ENCODE measurements at regions not wholly inside any gene's neighbourhood (a gene's known extent, or its start where the extent isn't known, plus 50 kb on each side); places are given as distances from the start of the nearest gene placed in this dataset.

DNA sequence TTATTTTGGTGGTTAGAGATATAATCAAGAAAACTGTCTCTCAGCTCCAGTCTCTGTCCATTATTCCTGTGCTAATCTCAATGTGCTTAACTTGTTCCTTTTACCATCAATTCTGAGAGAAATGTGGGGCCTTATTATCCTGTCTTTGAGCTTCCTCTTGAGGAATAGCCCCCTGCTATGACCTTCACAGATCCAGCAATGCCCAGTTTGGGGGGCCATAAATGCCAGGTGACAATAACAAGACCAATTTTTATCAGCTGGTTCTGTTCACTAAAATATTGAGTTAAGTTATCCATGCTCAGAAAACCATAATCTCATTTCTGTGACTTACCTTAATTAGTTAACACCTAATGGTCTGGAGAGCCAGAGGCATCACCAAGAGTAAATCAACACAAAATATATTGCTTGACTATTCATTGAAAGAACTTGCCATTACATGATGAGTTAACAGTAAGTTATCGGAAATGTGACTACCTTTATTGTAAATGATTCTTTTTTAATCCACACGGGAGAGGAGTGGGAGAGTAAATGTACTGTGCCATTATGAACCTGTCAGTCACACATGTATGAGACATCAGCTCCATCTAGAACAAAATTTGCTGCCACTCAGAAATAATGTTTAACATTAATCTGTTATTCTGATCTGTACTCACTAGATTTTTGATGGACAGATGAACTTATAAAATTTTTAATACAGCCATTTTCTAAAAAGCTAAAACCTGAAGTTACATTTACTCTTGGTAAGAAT is 149.7 kb downstream of the ID4 start:
- no peak overlapping the region for H3K27ac ChIP-seq (ENCODE audit: low read depth in 1 of 2, low read length in 1 of 2)
- 86 to 89% methylated on average over 2 of the region's 2 CpGs for WGBS, 2 donors

GRCh38 chr6:19988555-19988954 is 151.4 kb downstream of the ID4 start:
- H3K27me3 ChIP-seq (ENCODE audit: control insufficient read depth in 3 of 3, insufficient read depth in 3 of 3, low read length in 2 of 3) = no peaks in the 10 kb centered on the region
- H3K9me3 ChIP-seq (ENCODE audit: control insufficient read depth in 4 of 4, insufficient read depth in 3 of 4, low read length in 3 of 4) = peaks cover 0 to 5% (median 0%) of the 10 kb centered on the region in 4 donors
- no peak overlapping the region for H3K9ac ChIP-seq (ENCODE audit: insufficient read depth in 1 of 2, low read length in 2 of 2)
- 7 to 11% methylated on average over 3 of the region's 3 CpGs for WGBS, 2 donors
- H3K4me1 ChIP-seq (ENCODE audit: control insufficient read depth in 5 of 5, insufficient read depth in 5 of 5, low read length in 5 of 5) = no peaks in the 10 kb centered on the region
- TF ChIP-seq, protein P1, sequence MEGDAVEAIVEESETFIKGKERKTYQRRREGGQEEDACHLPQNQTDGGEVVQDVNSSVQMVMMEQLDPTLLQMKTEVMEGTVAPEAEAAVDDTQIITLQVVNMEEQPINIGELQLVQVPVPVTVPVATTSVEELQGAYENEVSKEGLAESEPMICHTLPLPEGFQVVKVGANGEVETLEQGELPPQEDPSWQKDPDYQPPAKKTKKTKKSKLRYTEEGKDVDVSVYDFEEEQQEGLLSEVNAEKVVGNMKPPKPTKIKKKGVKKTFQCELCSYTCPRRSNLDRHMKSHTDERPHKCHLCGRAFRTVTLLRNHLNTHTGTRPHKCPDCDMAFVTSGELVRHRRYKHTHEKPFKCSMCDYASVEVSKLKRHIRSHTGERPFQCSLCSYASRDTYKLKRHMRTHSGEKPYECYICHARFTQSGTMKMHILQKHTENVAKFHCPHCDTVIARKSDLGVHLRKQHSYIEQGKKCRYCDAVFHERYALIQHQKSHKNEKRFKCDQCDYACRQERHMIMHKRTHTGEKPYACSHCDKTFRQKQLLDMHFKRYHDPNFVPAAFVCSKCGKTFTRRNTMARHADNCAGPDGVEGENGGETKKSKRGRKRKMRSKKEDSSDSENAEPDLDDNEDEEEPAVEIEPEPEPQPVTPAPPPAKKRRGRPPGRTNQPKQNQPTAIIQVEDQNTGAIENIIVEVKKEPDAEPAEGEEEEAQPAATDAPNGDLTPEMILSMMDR (IDR thresholded peaks at IDR 0.05; ENCODE audit: control extremely low read depth, extremely low read depth) = no peak
- DNase-seq = peak in 2 of 3 donors; percentile 49 to 74
- no peaks in the 10 kb centered on the region for H3K36me3 ChIP-seq (ENCODE audit: control insufficient read depth in 4 of 4, insufficient read depth in 4 of 4, low read length in 4 of 4)
- no peak overlapping the region for H3K27ac ChIP-seq (ENCODE audit: low read depth in 1 of 2, low read length in 1 of 2)
- ATAC-seq (ENCODE audit: insufficient read depth, low FRiP score) = no peak
- no peak overlapping the region for H3K4me3 ChIP-seq

More for the DNA sequence above, 149.7 kb downstream of the ID4 start:
- Histone ChIP-seq H3K9ac (ENCODE audit: insufficient read depth in 1 of 2, low read length in 2 of 2) (no peak overlapping the region), H3K36me3 (ENCODE audit: control insufficient read depth in 4 of 4, insufficient read depth in 4 of 4, low read length in 4 of 4) (no peaks in the 10 kb centered on the region), H3K4me3 (no peak overlapping the region), H3K9me3 (ENCODE audit: control insufficient read depth in 4 of 4, insufficient read depth in 3 of 4, low read length in 3 of 4) (peaks cover 0 to 5% (median 0%) of the 10 kb centered on the region in 4 donors), H3K4me1 (ENCODE audit: control insufficient read depth in 5 of 5, insufficient read depth in 5 of 5, low read length in 5 of 5) (no peaks in the 10 kb centered on the region), H3K27me3 (ENCODE audit: control insufficient read depth in 3 of 3, insufficient read depth in 3 of 3, low read length in 2 of 3) (no peaks in the 10 kb centered on the region)
- no peak for DNase-seq
- TF ChIP-seq, protein P1 (IDR thresholded peaks at IDR 0.05; ENCODE audit: control extremely low read depth, extremely low read depth) = no peak
- no peak for ATAC-seq (ENCODE audit: insufficient read depth, low FRiP score)

DNA sequence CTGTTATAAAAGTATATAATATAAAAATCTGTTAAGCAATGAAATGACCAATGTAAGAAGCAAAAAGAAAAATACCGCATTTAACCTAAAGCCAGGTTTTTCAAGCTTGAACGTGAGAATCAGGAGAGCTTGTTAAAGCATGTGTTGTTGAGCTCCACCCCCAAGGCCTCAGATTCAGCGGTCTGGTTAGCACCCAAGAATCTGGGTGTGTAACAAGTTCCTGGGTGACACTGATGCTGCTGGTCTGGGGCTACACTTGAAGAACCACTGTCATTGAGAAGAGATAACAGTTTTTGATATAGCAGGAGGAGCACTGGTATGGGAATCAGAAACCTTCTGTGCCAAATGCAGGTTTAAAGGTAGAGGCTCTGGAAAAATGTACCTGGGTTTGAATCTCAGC is 154.0 kb downstream of the ID4 start:
- H3K9me3 ChIP-seq (ENCODE audit: control insufficient read depth in 4 of 4, insufficient read depth in 3 of 4, low read length in 3 of 4) = no peaks in the 10 kb centered on the region
- TF ChIP-seq, protein P1 (IDR thresholded peaks at IDR 0.05; ENCODE audit: control extremely low read depth, extremely low read depth) = no peak
- no peak overlapping the region for H3K4me3 ChIP-seq
- DNase-seq (no peak), ATAC-seq (ENCODE audit: insufficient read depth, low FRiP score) (no peak)
- H3K9ac ChIP-seq (ENCODE audit: insufficient read depth in 1 of 2, low read length in 2 of 2) = no peak overlapping the region
- H3K4me1 ChIP-seq (ENCODE audit: control insufficient read depth in 5 of 5, insufficient read depth in 5 of 5, low read length in 5 of 5) = no peaks in the 10 kb centered on the region
- H3K27ac ChIP-seq (ENCODE audit: low read depth in 1 of 2, low read length in 1 of 2) = no peak overlapping the region
- H3K36me3 ChIP-seq (ENCODE audit: control insufficient read depth in 4 of 4, insufficient read depth in 4 of 4, low read length in 4 of 4) = no peaks in the 10 kb centered on the region
- WGBS, 2 donors = 58 to 62% methylated on average over 3 of the region's 3 CpGs
- no peaks in the 10 kb centered on the region for H3K27me3 ChIP-seq (ENCODE audit: control insufficient read depth in 3 of 3, insufficient read depth in 3 of 3, low read length in 2 of 3)

GRCh38 chr6:19994909-19995308 is 157.7 kb downstream of the ID4 start:
- TF ChIP-seq, protein P1 (IDR thresholded peaks at IDR 0.05; ENCODE audit: control extremely low read depth, extremely low read depth) = no peak
- no peak for ATAC-seq (ENCODE audit: insufficient read depth, low FRiP score)
- no peaks in the 10 kb centered on the region for H3K9me3 ChIP-seq (ENCODE audit: control insufficient read depth in 4 of 4, insufficient read depth in 3 of 4, low read length in 3 of 4)

More at GRCh38 chr6:19994909-19995308, 157.7 kb downstream of the ID4 start:
- H3K36me3 ChIP-seq (ENCODE audit: control insufficient read depth in 4 of 4, insufficient read depth in 4 of 4, low read length in 4 of 4) = no peaks in the 10 kb centered on the region
- no peak overlapping the region for H3K4me3 ChIP-seq
- no peaks in the 10 kb centered on the region for H3K27me3 ChIP-seq (ENCODE audit: control insufficient read depth in 3 of 3, insufficient read depth in 3 of 3, low read length in 2 of 3)
- H3K27ac ChIP-seq (ENCODE audit: low read depth in 1 of 2, low read length in 1 of 2) = no peak overlapping the region
- H3K4me1 ChIP-seq (ENCODE audit: control insufficient read depth in 5 of 5, insufficient read depth in 5 of 5, low read length in 5 of 5) = no peaks in the 10 kb centered on the region
- H3K9ac ChIP-seq (ENCODE audit: insufficient read depth in 1 of 2, low read length in 2 of 2) = no peak overlapping the region
- DNase-seq = no peak

All from lung (tissue), 11 donors.